ENCODE measurements at regions not wholly inside any gene's neighbourhood (a gene's known extent, or its start where the extent isn't known, plus 50 kb on each side); places are given as distances from the start of the nearest gene placed in this dataset.
"Not testable (repeated sequence)": the region's sequence is repeated elsewhere in the genome, so short reads cannot be mapped to it uniquely, and the experiment has no call there.

GRCh38 chr6:167392631-167393316, 67.9 kb downstream of the TTLL2 start:
- no peak for DNase-seq

- no peak for DNase-seq
Measured at GRCh38 chr6:167393731-167394130, 68.8 kb downstream of the TTLL2 start.

GRCh38 chr6:167394339-167394738, 69.5 kb downstream of the TTLL2 start:
- DNase-seq = no peak

- no peak for DNase-seq
Measured at GRCh38 chr6:167394820-167395219, 69.9 kb downstream of the TTLL2 start.

- no peak for DNase-seq
Measured at GRCh38 chr6:167396068-167396658, 71.3 kb downstream of the TTLL2 start.

GRCh38 chr6:167396659-167397490, 72.0 kb downstream of the TTLL2 start:
- no peak for DNase-seq

GRCh38 chr6:167397712-167398111, 72.8 kb downstream of the TTLL2 start:
- DNase-seq = no peak

- DNase-seq = no peak
Measured at GRCh38 chr6:167398214-167399050, 73.5 kb downstream of the TTLL2 start.

- DNase-seq = no peak
Measured at GRCh38 chr6:167399051-167399387, 74.1 kb downstream of the TTLL2 start.

- DNase-seq = no peak
Measured at GRCh38 chr6:167399599-167399998, 74.7 kb downstream of the TTLL2 start.

- DNase-seq = no peak
Measured at GRCh38 chr6:167400482-167401138, 75.7 kb downstream of the TTLL2 start.

- DNase-seq = no peak
Measured at GRCh38 chr6:167401525-167402194, 76.8 kb downstream of the TTLL2 start.

- DNase-seq = no peak
Measured at GRCh38 chr6:167402195-167402686, 77.4 kb downstream of the TTLL2 start.

GRCh38 chr6:167403427-167403826, 78.5 kb downstream of the TTLL2 start:
- DNase-seq = no peak

- no peak for DNase-seq
Measured at GRCh38 chr6:167404385-167405049, 79.6 kb downstream of the TTLL2 start.

GRCh38 chr6:167405778-167406532, 81.1 kb downstream of the TTLL2 start:
- DNase-seq = no peak

GRCh38 chr6:167406533-167407238, 81.8 kb downstream of the TTLL2 start:
- DNase-seq = not testable (repeated sequence)

- DNase-seq = no peak
Measured at GRCh38 chr6:167407239-167408064, 82.6 kb downstream of the TTLL2 start.

All from muscle of arm (tissue), 1 donor.